Calu3 (cell line): ENCODE measurements at regions not wholly inside any gene's neighbourhood (a gene's known extent, or its start where the extent isn't known, plus 50 kb on each side); places are given as distances from the start of the nearest gene placed in this dataset.

ENCODE experiments used
- BruUV-seq: library from RNA; stranded (reverse); fragments of 400-500 nt; replicated peaks from 2 replicates; lab custom pipeline; 2021; lab: Mats Ljungman, UMichigan
- CTCF ChIA-PET: fragments of 300-600 bp; sonication (Branson Sonifier 250); formaldehyde crosslinking; loops from one replicate; lab custom pipeline; 2022; ENCODE audit warnings: antibody characterized with exemption; lab: Charles Lee
- DNase-seq: peaks from one replicate; pipeline ENCODE4 v3.0.0; 2022
- H3K27ac Mint-ChIP-seq: one replicate; pipeline ENCODE4 v1.8.0; 2022; ENCODE audit warnings: mixed read lengths; ENCODE audit not compliant: unreplicated experiment
- H3K27me3 Mint-ChIP-seq: one replicate; pipeline ENCODE4 v1.8.0; 2022; ENCODE audit warnings: mixed read lengths; ENCODE audit not compliant: unreplicated experiment
- H3K36me3 Mint-ChIP-seq: one replicate; pipeline ENCODE4 v1.8.0; 2022; ENCODE audit warnings: mild to moderate bottlenecking, moderate library complexity, mixed read lengths; ENCODE audit not compliant: insufficient read depth, unreplicated experiment
- H3K4me1 Mint-ChIP-seq: one replicate; pipeline ENCODE4 v1.8.0; 2022; ENCODE audit warnings: mild to moderate bottlenecking, low read depth, mixed read lengths; ENCODE audit not compliant: unreplicated experiment
- H3K4me3 Mint-ChIP-seq: one replicate; pipeline ENCODE4 v1.8.0; 2022; ENCODE audit warnings: mild to moderate bottlenecking, low read depth, moderate library complexity, mixed read lengths; ENCODE audit not compliant: unreplicated experiment
- H3K9me3 Mint-ChIP-seq: one replicate; pipeline ENCODE4 v1.8.0; 2022; ENCODE audit warnings: low read depth, mixed read lengths; ENCODE audit not compliant: unreplicated experiment
- intact Hi-C: fragments of 100-400 bp; cut with micrococcal nuclease; formaldehyde crosslinking; loops from one replicate; pipeline ENCODE4 v1.10.0; 2022; ENCODE audit not compliant: unreplicated experiment
- TF ChIP-seq, protein P1 (sequence below): fragments of 200-600 bp; IDR thresholded peaks from one replicate; pipeline ENCODE4 v1.8.0; 2022; ENCODE audit warnings: antibody characterized with exemption; ENCODE audit not compliant: unreplicated experiment

DNA sequence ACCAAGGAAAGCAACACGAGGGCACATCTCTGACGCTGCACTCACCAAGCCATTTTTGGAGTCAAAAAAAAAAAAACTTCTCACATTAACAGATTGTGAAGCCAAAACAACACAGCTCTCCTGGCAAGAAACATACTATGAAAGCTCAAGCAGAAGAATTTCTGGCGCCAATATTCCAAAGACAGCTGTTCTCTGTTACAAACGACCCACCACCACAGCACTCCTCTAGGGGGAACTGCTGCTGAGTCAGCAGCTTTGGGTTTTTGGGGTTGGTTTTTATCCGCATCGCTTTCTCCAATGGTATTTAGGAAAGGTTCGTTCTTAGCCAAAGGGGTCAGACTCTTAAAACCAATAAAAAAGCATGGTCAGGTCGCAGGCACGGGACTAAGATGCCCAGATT, 379.4 kb downstream of the RPS29 start:
- intact Hi-C loops, result no loop called here
- no peak overlapping the region for H3K27ac Mint-ChIP-seq
- CTCF ChIA-PET, result no interaction called here

DNA sequence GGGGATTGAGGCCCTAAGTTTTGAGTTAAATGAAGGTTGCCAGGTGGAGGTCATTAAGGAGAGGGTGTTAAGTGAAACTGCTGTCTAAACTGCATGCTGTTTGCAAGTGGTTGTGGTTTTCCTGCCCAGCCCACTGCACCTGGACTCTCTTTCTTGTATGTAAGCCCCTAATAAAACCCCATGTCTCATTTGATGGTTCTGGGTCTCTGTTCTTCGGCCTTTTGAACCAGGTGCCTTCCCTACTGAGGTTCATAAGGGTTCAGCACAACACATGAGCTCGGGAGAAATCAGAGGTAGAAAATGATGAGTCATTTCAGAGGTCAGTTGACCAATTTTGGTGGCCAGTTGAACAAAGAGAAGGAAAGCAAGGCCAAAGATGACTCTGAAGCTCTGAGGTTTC, 382.5 kb downstream of the RPS29 start:
- intact Hi-C loops, result no loop called here
- Mint-ChIP-seq H3K27me3 (no peaks in the 10 kb centered on the region), H3K36me3 (no peaks in the 10 kb centered on the region), H3K27ac (no peak overlapping the region), H3K4me1 (no peaks in the 10 kb centered on the region), H3K9me3 (peaks cover 3% of the 10 kb centered on the region), H3K4me3 (no peak overlapping the region)
- BruUV-seq, result no TSS peak
- TF ChIP-seq, protein P1, sequence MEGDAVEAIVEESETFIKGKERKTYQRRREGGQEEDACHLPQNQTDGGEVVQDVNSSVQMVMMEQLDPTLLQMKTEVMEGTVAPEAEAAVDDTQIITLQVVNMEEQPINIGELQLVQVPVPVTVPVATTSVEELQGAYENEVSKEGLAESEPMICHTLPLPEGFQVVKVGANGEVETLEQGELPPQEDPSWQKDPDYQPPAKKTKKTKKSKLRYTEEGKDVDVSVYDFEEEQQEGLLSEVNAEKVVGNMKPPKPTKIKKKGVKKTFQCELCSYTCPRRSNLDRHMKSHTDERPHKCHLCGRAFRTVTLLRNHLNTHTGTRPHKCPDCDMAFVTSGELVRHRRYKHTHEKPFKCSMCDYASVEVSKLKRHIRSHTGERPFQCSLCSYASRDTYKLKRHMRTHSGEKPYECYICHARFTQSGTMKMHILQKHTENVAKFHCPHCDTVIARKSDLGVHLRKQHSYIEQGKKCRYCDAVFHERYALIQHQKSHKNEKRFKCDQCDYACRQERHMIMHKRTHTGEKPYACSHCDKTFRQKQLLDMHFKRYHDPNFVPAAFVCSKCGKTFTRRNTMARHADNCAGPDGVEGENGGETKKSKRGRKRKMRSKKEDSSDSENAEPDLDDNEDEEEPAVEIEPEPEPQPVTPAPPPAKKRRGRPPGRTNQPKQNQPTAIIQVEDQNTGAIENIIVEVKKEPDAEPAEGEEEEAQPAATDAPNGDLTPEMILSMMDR, result no peak
- no peak for DNase-seq
- CTCF ChIA-PET, result no interaction called here

More for the DNA sequence above, 379.4 kb downstream of the RPS29 start:
- DNase-seq, result no peak
- BruUV-seq, result no TSS peak
- peaks cover 3% of the 10 kb centered on the region for H3K9me3 Mint-ChIP-seq
- TF ChIP-seq, protein P1, result no peak
- H3K4me1 Mint-ChIP-seq, result no peaks in the 10 kb centered on the region
- no peaks in the 10 kb centered on the region for H3K36me3 Mint-ChIP-seq
- no peaks in the 10 kb centered on the region for H3K27me3 Mint-ChIP-seq
- no peak overlapping the region for H3K4me3 Mint-ChIP-seq

DNA sequence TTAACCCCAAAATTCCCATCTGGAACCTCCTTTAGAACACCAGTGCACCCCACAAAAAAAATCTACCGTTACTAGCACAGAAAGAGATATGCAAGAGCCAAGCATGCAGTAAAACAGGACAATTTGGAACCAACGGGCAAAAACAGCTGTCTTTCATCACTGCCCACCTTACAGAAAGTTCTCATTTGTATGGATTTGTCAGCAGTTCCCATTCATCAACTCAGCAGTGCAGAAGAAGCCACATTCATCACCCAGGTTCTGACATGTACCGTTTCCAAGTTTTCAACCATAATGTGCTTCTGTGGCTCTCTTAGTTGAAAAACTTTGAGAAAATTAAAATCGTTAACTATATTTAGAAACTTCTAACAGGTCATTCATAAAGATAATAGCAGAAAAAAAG, 387.0 kb downstream of the RPS29 start:
- no peak for DNase-seq
- H3K36me3 Mint-ChIP-seq, result no peaks in the 10 kb centered on the region
- no TSS peak for BruUV-seq
- H3K4me1 Mint-ChIP-seq, result no peaks in the 10 kb centered on the region
- H3K9me3 Mint-ChIP-seq, result peaks cover 3% of the 10 kb centered on the region
- CTCF ChIA-PET, result no interaction called here
- H3K27me3 Mint-ChIP-seq, result no peaks in the 10 kb centered on the region
- no peak overlapping the region for H3K27ac Mint-ChIP-seq
- H3K4me3 Mint-ChIP-seq, result no peak overlapping the region
- TF ChIP-seq, protein P1, result no peak
- intact Hi-C loops, result no loop called here

DNA sequence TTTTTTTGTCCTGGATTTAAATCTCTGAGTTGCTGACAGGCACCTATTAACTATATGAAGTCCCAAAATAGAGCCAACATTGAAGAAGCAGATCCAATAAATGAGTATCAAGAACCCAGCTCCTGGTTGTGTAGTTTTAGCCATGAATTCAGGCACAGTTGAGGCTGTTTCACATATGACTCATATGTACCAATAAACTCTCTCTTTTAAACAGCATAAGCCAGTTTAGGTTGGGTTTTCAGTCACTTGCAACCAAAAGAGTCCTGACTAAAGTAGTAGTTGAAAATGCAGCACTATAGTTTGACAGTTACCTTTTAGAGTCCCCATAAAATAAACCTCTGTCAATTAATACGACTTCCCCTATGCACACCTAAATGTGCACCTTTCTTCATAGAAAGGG, 389.9 kb downstream of the RPS29 start:
- Mint-ChIP-seq H3K9me3 (no peaks in the 10 kb centered on the region), H3K36me3 (no peaks in the 10 kb centered on the region), H3K27me3 (no peaks in the 10 kb centered on the region), H3K4me1 (no peaks in the 10 kb centered on the region), H3K27ac (no peak overlapping the region), H3K4me3 (no peak overlapping the region)
- no TSS peak for BruUV-seq
- CTCF ChIA-PET, result no interaction called here
- intact Hi-C loops, result no loop called here
- DNase-seq, result no peak
- TF ChIP-seq, protein P1, result no peak
